ENCODE measurements at regions not wholly inside any gene's neighbourhood (a gene's known extent, or its start where the extent isn't known, plus 50 kb on each side); places are given as distances from the start of the nearest gene placed in this dataset.

- DNase-seq (ENCODE audit: extremely low spot score), result no peak
- ChIA-PET POLR2A (interaction anchor here (1.3 kb wide), 1 partner anchor 20 kb away, joined by 5 read pairs; no protein-coding TSS in a partner anchor), CTCF (interaction anchor here (1.3 to 1.9 kb wide), 2 partner anchors 9 to 42 kb away, joined by 4 to 6 read pairs; no protein-coding TSS in a partner anchor)
- TF ChIP-seq BHLHE40 (IDR thresholded peaks at IDR 0.05; ENCODE audit: borderline replicate concordance) (no peak), TARDBP (IDR thresholded peaks at IDR 0.05) (no peak), SP1 (IDR thresholded peaks at IDR 0.05) (no peak), HDGF (IDR thresholded peaks at IDR 0.05; ENCODE audit: borderline replicate concordance) (no peak), SUZ12 (IDR thresholded peaks at IDR 0.05) (no peak), ARNT (IDR thresholded peaks at IDR 0.05) (no peak), L3MBTL2 (conservative IDR thresholded peaks at IDR 0.05) (no peak), FOXK2 (IDR thresholded peaks at IDR 0.05) (no peak), FOXA1 (IDR thresholded peaks at IDR 0.05) (no peak), CTBP1 (IDR thresholded peaks at IDR 0.05; ENCODE audit: borderline replicate concordance) (no peak), PKNOX1 (IDR thresholded peaks at IDR 0.05) (no peak)
These were observed 120.7 kb upstream of the SOD1 start for GRCh38 chr21:31538816-31539215.

GRCh38 chr21:31537872-31538576 lies 121.5 kb upstream of the SOD1 start:
- ChIA-PET CTCF (interaction anchor here (1.3 to 1.9 kb wide), 3 partner anchors 10 to 60 kb away, joined by 4 to 6 read pairs (median 4); no protein-coding TSS in a partner anchor), POLR2A (interaction anchor here (0.6 to 1.3 kb wide), 2 partner anchors 21 to 843 kb away, joined by 4 to 5 read pairs; no protein-coding TSS in a partner anchor)
- TF ChIP-seq ZNF384 (IDR thresholded peaks at IDR 0.05) (no peak), FOXM1 (IDR thresholded peaks at IDR 0.05; ENCODE audit: borderline replicate concordance) (no peak), ELF4 (IDR thresholded peaks at IDR 0.05) (no peak), CTBP1 (IDR thresholded peaks at IDR 0.05; ENCODE audit: borderline replicate concordance) (no peak), SUZ12 (IDR thresholded peaks at IDR 0.05) (no peak), FOXK2 (IDR thresholded peaks at IDR 0.05) (no peak), ARNT (IDR thresholded peaks at IDR 0.05) (no peak), LEF1 (IDR thresholded peaks at IDR 0.05; ENCODE audit: borderline replicate concordance) (no peak)
- DNase-seq (ENCODE audit: extremely low spot score), result no peak

- no peak for TF ChIP-seq FOXK2 (IDR thresholded peaks at IDR 0.05)
- TF ChIP-seq L3MBTL2 (conservative IDR thresholded peaks at IDR 0.05), result no peak
- no peak for TF ChIP-seq ELF4 (IDR thresholded peaks at IDR 0.05)
- TF ChIP-seq NFRKB (IDR thresholded peaks at IDR 0.05), result no peak
- TF ChIP-seq SP1 (IDR thresholded peaks at IDR 0.05), result no peak
- no peak for TF ChIP-seq BHLHE40 (IDR thresholded peaks at IDR 0.05; ENCODE audit: borderline replicate concordance)
- TF ChIP-seq FOXM1 (IDR thresholded peaks at IDR 0.05; ENCODE audit: borderline replicate concordance), result no peak
- no peak for TF ChIP-seq ARNT (IDR thresholded peaks at IDR 0.05)
- TF ChIP-seq SUZ12 (IDR thresholded peaks at IDR 0.05), result no peak
- TF ChIP-seq TARDBP (IDR thresholded peaks at IDR 0.05), result no peak
- no peak for TF ChIP-seq LEF1 (IDR thresholded peaks at IDR 0.05; ENCODE audit: borderline replicate concordance)
- no peak for TF ChIP-seq ZNF384 (IDR thresholded peaks at IDR 0.05)
- no peak for TF ChIP-seq PKNOX1 (IDR thresholded peaks at IDR 0.05)
- no peak for TF ChIP-seq HDGF (IDR thresholded peaks at IDR 0.05; ENCODE audit: borderline replicate concordance)
- DNase-seq (ENCODE audit: extremely low spot score), result no peak
- ChIA-PET POLR2A (interaction anchor here (1.0 kb wide), 1 partner anchor 23 kb away, joined by 4 read pairs; no protein-coding TSS in a partner anchor), CTCF (no interaction called here)
These were observed 123.4 kb upstream of the SOD1 start for GRCh38 chr21:31536138-31536537.

- POLR2A ChIA-PET, result no interaction called here
- no peak for TF ChIP-seq L3MBTL2 (conservative IDR thresholded peaks at IDR 0.05)
- no peak for TF ChIP-seq PKNOX1 (IDR thresholded peaks at IDR 0.05)
- no peak for TF ChIP-seq SP1 (IDR thresholded peaks at IDR 0.05)
- TF ChIP-seq ELF4 (IDR thresholded peaks at IDR 0.05), result no peak
- TF ChIP-seq HDGF (IDR thresholded peaks at IDR 0.05; ENCODE audit: borderline replicate concordance), result no peak
- TF ChIP-seq BHLHE40 (IDR thresholded peaks at IDR 0.05; ENCODE audit: borderline replicate concordance), result no peak
- TF ChIP-seq FOXA1 (IDR thresholded peaks at IDR 0.05), result no peak
- TF ChIP-seq ZNF384 (IDR thresholded peaks at IDR 0.05), result no peak
- TF ChIP-seq ARNT (IDR thresholded peaks at IDR 0.05), result no peak
- TF ChIP-seq FOXM1 (IDR thresholded peaks at IDR 0.05; ENCODE audit: borderline replicate concordance), result no peak
- no peak for TF ChIP-seq LEF1 (IDR thresholded peaks at IDR 0.05; ENCODE audit: borderline replicate concordance)
- TF ChIP-seq CTBP1 (IDR thresholded peaks at IDR 0.05; ENCODE audit: borderline replicate concordance), result no peak
- no peak for TF ChIP-seq SUZ12 (IDR thresholded peaks at IDR 0.05)
- no peak for TF ChIP-seq NFRKB (IDR thresholded peaks at IDR 0.05)
- no peak for TF ChIP-seq FOXK2 (IDR thresholded peaks at IDR 0.05)
- TF ChIP-seq TARDBP (IDR thresholded peaks at IDR 0.05), result no peak
- DNase-seq (ENCODE audit: extremely low spot score), result no peak
- CTCF ChIA-PET, result interaction anchor here (0.8 kb wide), 1 partner anchor 27 kb away, joined by 4 read pairs; no protein-coding TSS in a partner anchor
These were observed 127.5 kb upstream of the SOD1 start for GRCh38 chr21:31531967-31532366.

GRCh38 chr21:31530897-31531705 lies 128.4 kb upstream of the SOD1 start:
- ChIA-PET CTCF (interaction anchor here (1.4 kb wide), 1 partner anchor 50 kb away, joined by 6 read pairs; no protein-coding TSS in a partner anchor), POLR2A (interaction anchor here (2.6 kb wide), 1 partner anchor 28 kb away, joined by 12 read pairs; no protein-coding TSS in a partner anchor)
- DNase-seq (ENCODE audit: extremely low spot score), result no peak
- TF ChIP-seq L3MBTL2 (conservative IDR thresholded peaks at IDR 0.05), result no peak
- TF ChIP-seq FOXA1 (IDR thresholded peaks at IDR 0.05), result no peak
- TF ChIP-seq ZNF384 (IDR thresholded peaks at IDR 0.05), result 0 out of 2 replicates have a peak, but pooled peaks have one; percentile 17
- no peak; the same call in 1 of the 2 replicates for TF ChIP-seq TARDBP (IDR thresholded peaks at IDR 0.05)
- no peak for TF ChIP-seq FOXK2 (IDR thresholded peaks at IDR 0.05)

Data from HEK293T (cell line).